Fibroblast of lung (primary cell): ENCODE measurements at regions not wholly inside any gene's neighbourhood (a gene's known extent, or its start where the extent isn't known, plus 50 kb on each side); places are given as distances from the start of the nearest gene placed in this dataset.

ENCODE experiments used
- EZH2 ChIP-seq: IDR thresholded peaks from 2 replicates; pipeline ENCODE4 v1.5.1; 2012; ENCODE audit warnings: low read length, control low read depth, mild to moderate bottlenecking; ENCODE audit errors: missing control alignments
- TF ChIP-seq, protein P1 (sequence below), 2 donors: IDR thresholded peaks in 1 of 2; conservative IDR thresholded peaks in 1 of 2; 1 replicate in 1 of 2; 2 replicates in 1 of 2; pipeline ENCODE4 v1.5.1; 2011 to 2012; ENCODE audit warnings: low read length in 2 of 2, control low read depth in 1 of 2, inconsistent platforms in 1 of 2, low read depth in 1 of 2, mild to moderate bottlenecking in 1 of 2

DNA sequence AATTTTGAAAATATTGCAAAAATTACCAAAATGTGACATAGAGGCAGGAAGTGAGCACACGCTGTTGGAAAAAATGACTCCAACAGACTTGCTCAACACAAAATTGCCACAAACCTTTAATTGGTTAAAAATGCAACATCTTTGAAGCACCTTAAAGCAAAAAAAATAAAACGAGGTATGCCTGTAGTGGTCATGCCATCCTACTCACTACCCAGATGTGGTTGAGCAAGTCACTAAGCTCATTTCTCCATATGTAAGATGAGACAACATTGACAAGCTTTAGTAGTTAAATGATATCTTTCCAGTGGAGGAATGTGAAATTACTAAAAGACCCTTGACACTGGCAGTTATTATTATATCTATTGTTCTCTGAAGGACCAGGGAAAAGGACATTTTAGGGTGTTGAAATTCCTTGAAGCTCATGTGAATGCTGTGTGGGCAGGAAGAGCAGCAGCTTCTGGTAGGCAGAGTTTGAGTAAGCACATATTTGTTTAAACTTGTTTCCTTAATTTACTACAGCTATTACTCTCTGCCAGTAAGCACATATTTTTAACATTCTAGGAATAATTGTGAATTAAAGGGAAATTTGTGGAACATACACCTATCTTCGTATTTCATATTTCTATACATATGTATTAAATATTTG, 131.6 kb upstream of the P2RY1 start:
- TF ChIP-seq, protein P1, sequence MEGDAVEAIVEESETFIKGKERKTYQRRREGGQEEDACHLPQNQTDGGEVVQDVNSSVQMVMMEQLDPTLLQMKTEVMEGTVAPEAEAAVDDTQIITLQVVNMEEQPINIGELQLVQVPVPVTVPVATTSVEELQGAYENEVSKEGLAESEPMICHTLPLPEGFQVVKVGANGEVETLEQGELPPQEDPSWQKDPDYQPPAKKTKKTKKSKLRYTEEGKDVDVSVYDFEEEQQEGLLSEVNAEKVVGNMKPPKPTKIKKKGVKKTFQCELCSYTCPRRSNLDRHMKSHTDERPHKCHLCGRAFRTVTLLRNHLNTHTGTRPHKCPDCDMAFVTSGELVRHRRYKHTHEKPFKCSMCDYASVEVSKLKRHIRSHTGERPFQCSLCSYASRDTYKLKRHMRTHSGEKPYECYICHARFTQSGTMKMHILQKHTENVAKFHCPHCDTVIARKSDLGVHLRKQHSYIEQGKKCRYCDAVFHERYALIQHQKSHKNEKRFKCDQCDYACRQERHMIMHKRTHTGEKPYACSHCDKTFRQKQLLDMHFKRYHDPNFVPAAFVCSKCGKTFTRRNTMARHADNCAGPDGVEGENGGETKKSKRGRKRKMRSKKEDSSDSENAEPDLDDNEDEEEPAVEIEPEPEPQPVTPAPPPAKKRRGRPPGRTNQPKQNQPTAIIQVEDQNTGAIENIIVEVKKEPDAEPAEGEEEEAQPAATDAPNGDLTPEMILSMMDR (conservative IDR thresholded peaks at IDR 0.05 in 1 of 2, IDR thresholded peaks at IDR 0.05 in 1 of 2; ENCODE audit: low read depth in 1 of 2, low read length in 2 of 2): no peak
- no peak for TF ChIP-seq EZH2
